ENCODE measurements at regions not wholly inside any gene's neighbourhood (a gene's known extent, or its start where the extent isn't known, plus 50 kb on each side); places are given as distances from the start of the nearest gene placed in this dataset.

DNA sequence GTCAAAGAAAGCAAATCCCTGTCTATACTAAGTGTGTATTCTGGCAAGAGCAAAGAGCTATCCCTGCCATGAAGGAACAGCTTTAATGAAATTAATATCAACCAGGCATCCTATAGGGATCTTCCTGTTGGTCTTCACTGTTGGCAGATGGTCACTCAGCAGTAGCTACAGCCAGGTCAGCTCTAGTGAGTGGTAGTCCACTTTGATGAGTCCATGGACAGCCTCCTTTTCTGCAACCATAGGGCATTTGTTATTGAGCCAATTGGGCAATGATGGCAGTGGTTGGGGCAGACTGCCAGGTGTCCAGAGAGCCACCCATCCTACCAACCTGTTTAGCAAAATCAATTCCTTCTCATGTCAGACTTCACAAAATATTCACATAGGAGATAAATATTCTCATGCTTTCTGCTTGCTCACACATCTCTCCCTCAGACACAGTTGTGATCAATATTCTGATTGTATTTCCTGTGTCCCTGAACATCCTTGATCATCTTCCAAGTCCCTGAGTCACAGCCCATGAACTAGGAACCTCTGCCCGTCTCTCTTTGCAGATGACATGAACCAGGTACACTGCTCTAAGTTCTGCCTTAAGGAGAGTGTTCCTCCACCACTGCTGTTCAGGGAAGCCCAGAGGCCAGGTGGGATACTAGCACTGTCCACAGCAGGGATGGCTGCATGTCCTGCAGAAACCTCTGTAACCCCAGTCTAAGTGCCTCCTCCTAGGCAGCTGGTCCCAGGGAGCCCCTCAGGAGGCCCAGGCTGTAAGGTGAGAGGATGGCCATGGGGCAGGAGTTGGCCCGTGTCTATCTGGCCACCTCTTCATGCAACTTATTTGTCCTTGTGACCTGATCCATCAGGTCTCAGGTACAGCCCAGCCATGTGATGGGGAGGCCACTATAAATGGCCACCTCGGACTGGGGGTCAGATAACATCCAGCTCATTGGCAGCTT, 74.2 kb upstream of the IGLL5 start:
- DNase-seq (ENCODE audit: low read depth in 6 of 9, low spot score in 9 of 9) = no peak
- no peaks in the 10 kb centered on the region for H3K27me3 ChIP-seq (ENCODE audit: control insufficient read depth in 2 of 2, insufficient read depth in 1 of 2, low read length in 1 of 2)
- peaks cover 25 to 46% of the 10 kb centered on the region in 2 donors for H3K4me1 ChIP-seq (ENCODE audit: control insufficient read depth in 2 of 2, insufficient read depth in 2 of 2, low read length in 2 of 2)
- H3K9me3 ChIP-seq (ENCODE audit: control insufficient read depth in 2 of 2, insufficient read depth in 1 of 2, low read length in 1 of 2) = no peaks in the 10 kb centered on the region
- H3K36me3 ChIP-seq (ENCODE audit: control insufficient read depth in 2 of 2, insufficient read depth in 2 of 2, low read length in 1 of 2) = no peaks in the 10 kb centered on the region
- H3K27ac ChIP-seq (ENCODE audit: low read depth in 1 of 2, low read length in 1 of 2) = no peak overlapping the region
- 82% methylated on average over 3 of the region's 3 CpGs for WGBS
- no peak overlapping the region for H3K4me3 ChIP-seq (ENCODE audit: low read length in 2 of 2)

DNA sequence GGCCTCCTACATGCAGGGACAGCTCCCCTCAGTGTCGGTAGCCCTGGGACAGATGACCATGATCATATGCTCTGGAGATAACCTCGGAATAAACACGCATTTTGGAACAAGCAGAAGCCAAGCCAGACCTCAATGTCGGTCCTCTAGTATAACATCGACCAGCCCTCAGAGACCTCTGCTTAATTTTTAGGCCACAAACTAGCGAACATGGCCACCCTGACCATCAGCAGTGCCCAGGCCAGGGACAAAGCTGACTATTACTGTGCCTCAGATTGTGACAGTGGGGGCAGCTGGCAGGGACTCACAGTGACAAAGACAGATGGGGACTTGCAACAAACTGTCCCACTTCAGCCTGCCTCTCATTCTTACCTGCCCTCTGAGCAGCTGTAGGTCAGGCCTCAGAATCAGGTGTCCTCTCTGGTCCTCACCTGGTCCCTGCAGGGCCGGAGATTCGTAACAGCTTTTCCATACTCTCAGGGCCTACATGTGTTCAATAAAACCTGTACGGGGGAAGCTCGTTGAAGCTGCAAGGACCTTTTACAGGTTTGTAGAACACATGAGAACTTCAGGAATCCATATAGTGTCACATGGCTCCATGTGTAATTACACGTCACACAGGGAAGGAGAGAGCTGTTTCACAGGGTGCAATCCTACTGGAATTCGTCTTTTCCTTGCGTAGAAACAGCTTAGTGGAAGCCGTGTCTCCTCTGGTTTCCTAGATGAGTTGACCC, 72.8 kb upstream of the IGLL5 start:
- H3K36me3 ChIP-seq (ENCODE audit: control insufficient read depth in 2 of 2, insufficient read depth in 2 of 2, low read length in 1 of 2) = no peaks in the 10 kb centered on the region
- no peaks in the 10 kb centered on the region for H3K9me3 ChIP-seq (ENCODE audit: control insufficient read depth in 2 of 2, insufficient read depth in 1 of 2, low read length in 1 of 2)
- H3K27ac ChIP-seq (ENCODE audit: low read depth in 1 of 2, low read length in 1 of 2) = peak overlapping the region in 1 of 2 donors; percentile 88
- no peaks in the 10 kb centered on the region for H3K27me3 ChIP-seq (ENCODE audit: control insufficient read depth in 2 of 2, insufficient read depth in 1 of 2, low read length in 1 of 2)
- H3K4me1 ChIP-seq (ENCODE audit: control insufficient read depth in 2 of 2, insufficient read depth in 2 of 2, low read length in 2 of 2) = peaks cover 39 to 60% of the 10 kb centered on the region in 2 donors
- DNase-seq (ENCODE audit: low read depth in 6 of 9, low spot score in 9 of 9) = no peak
- no peak overlapping the region for H3K4me3 ChIP-seq (ENCODE audit: low read length in 2 of 2)
- 97% methylated on average over 14 of the region's 14 CpGs for WGBS

DNA sequence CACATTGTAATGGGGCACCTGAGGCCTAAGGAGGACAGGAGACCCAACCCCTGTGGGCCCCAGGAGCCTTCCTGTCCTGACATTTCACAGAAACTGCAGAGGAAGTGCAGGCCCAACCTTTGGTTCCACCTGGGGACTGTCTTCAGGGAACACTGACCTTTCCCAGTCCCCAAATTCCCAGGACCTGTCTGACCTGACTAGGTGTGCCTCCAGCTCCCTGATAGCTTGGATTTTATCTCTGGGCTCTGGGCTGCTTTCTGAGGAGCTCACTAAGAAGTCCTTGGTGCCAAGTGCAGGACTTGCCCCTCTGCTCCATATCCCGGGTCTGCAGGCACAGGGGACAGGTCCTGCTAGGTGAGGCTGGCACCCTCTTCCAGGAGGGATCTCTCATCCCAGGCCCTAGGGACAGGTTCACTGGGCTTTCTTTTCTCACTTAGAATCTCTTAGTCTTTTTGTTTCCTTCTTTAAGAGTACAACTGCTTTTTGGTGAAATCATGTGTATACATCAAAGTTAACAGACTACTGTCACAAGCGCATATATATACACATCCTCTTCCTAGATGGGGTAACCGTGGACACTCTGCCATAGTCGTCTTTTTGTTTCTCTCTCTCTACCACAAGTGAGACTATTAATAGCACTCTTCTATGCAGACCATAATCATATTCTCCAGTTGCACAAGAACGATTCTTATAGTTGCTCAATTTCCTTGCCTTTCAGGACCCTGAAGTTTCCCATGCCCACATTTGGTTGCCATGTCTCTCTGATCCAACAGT, 72.0 kb upstream of the IGLL5 start:
- 25% methylated on average over 5 of the region's 5 CpGs for WGBS
- no peaks in the 10 kb centered on the region for H3K9me3 ChIP-seq (ENCODE audit: control insufficient read depth in 2 of 2, insufficient read depth in 1 of 2, low read length in 1 of 2)
- H3K27ac ChIP-seq (ENCODE audit: low read depth in 1 of 2, low read length in 1 of 2) = peak overlapping the region; percentile 68 to 88
- H3K4me3 ChIP-seq (ENCODE audit: low read length in 2 of 2) = no peak overlapping the region
- H3K27me3 ChIP-seq (ENCODE audit: control insufficient read depth in 2 of 2, insufficient read depth in 1 of 2, low read length in 1 of 2) = no peaks in the 10 kb centered on the region
- DNase-seq (ENCODE audit: low read depth in 6 of 9, low spot score in 9 of 9) = peak in 1 of 9 donors; percentile 66
- H3K4me1 ChIP-seq (ENCODE audit: control insufficient read depth in 2 of 2, insufficient read depth in 2 of 2, low read length in 2 of 2) = peaks cover 42 to 64% of the 10 kb centered on the region in 2 donors
- no peaks in the 10 kb centered on the region for H3K36me3 ChIP-seq (ENCODE audit: control insufficient read depth in 2 of 2, insufficient read depth in 2 of 2, low read length in 1 of 2)

DNA sequence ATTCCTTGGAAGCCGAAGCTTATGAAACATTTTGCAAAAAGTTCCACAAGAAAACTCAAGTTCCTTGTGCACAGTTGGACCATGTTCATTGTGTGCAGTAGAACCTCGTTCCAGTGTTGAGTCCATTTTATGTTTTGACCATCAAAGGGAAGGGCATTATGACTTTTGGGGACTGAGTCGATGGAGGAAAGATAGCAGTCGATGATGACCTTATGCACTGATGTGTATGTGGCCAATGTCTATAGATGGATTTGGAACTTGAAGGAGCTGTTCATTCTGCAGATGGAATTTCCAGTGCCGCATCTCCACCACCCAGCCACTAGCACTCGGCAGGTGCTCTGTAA, 71.5 kb upstream of the IGLL5 start:
- peak overlapping the region; percentile 39 to 66 for H3K27ac ChIP-seq (ENCODE audit: low read depth in 1 of 2, low read length in 1 of 2)
- 94% methylated on average over 6 of the region's 6 CpGs for WGBS
- no peaks in the 10 kb centered on the region for H3K27me3 ChIP-seq (ENCODE audit: control insufficient read depth in 2 of 2, insufficient read depth in 1 of 2, low read length in 1 of 2)
- no peak overlapping the region for H3K4me3 ChIP-seq (ENCODE audit: low read length in 2 of 2)
- H3K9me3 ChIP-seq (ENCODE audit: control insufficient read depth in 2 of 2, insufficient read depth in 1 of 2, low read length in 1 of 2) = no peaks in the 10 kb centered on the region
- DNase-seq (ENCODE audit: low read depth in 6 of 9, low spot score in 9 of 9) = no peak
- H3K36me3 ChIP-seq (ENCODE audit: control insufficient read depth in 2 of 2, insufficient read depth in 2 of 2, low read length in 1 of 2) = no peaks in the 10 kb centered on the region
- H3K4me1 ChIP-seq (ENCODE audit: control insufficient read depth in 2 of 2, insufficient read depth in 2 of 2, low read length in 2 of 2) = peaks cover 44 to 68% of the 10 kb centered on the region in 2 donors

DNA sequence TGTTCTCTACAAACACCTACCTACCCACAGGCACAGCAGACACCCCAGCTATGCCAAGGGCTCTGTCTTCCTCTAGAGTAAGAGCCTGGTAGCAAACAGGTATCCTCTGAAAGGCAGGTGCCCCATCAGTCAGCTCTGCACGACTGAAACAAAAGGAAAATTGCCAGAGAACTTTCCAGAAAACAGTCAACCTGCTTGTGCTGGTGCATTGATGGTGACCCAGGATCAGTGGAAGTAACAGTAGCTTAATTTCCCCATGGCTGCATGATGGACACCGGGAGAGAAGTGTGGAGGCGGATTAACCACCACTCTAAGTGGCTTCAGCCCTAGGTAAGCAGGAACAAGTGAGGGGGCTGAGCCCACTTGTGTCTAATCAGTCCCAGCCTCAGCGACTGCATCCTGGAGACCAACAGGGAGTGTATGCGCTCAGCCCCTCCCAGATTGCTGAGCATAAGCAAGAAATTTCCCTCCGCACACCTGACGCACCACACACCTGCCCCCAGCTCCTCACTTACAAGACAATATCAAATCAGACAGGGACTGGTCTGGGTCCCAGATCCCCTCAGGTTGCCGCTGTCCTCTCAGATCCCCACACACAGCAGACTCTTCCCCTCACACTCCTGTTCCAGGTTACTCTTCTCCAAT, 70.7 kb upstream of the IGLL5 start:
- WGBS = 94% methylated on average over 8 of the region's 8 CpGs
- no peaks in the 10 kb centered on the region for H3K27me3 ChIP-seq (ENCODE audit: control insufficient read depth in 2 of 2, insufficient read depth in 1 of 2, low read length in 1 of 2)
- no peak overlapping the region for H3K4me3 ChIP-seq (ENCODE audit: low read length in 2 of 2)
- H3K36me3 ChIP-seq (ENCODE audit: control insufficient read depth in 2 of 2, insufficient read depth in 2 of 2, low read length in 1 of 2) = no peaks in the 10 kb centered on the region
- DNase-seq (ENCODE audit: low read depth in 6 of 9, low spot score in 9 of 9) = no peak
- peaks cover 51 to 75% of the 10 kb centered on the region in 2 donors for H3K4me1 ChIP-seq (ENCODE audit: control insufficient read depth in 2 of 2, insufficient read depth in 2 of 2, low read length in 2 of 2)
- peak overlapping the region in 1 of 2 donors; percentile 22 for H3K27ac ChIP-seq (ENCODE audit: low read depth in 1 of 2, low read length in 1 of 2)
- no peaks in the 10 kb centered on the region for H3K9me3 ChIP-seq (ENCODE audit: control insufficient read depth in 2 of 2, insufficient read depth in 1 of 2, low read length in 1 of 2)

DNA sequence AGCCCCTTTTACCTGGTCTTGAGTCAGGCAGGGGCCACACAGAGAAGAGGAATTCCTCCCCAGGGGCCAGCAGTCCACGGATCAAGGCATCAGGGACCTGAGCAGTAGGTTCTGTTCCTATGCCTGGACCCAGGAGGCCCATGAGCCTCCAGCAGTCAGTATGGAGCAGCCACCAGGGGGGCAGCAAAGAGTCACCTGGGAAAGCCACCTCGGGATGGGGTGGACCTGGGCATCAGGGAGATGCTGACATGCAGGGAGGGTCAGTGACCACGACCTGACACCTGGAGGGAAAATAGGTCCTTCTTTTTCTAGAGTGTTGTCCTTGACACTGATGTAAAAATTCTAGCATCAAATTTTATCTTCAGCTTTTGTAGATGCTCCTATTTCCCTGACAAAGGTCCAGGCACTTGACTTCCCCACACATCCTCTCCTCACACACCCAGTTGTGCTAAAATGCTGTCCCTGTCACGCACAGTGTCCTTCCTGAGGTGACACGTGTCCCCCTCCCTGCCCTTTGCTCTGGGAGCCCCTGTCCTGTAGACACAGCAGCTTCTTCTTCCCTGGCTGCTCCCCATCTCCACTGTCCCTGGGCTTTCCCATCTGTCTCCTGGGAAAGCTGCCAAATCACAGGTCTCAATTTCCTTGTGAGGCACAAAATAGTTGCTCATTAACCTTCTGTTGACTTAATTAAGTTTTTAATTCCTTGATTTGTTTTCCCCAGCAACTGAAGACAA, 70.0 kb upstream of the IGLL5 start:
- Histone ChIP-seq H3K4me1 (ENCODE audit: control insufficient read depth in 2 of 2, insufficient read depth in 2 of 2, low read length in 2 of 2) (peaks cover 58 to 78% of the 10 kb centered on the region in 2 donors), H3K27me3 (ENCODE audit: control insufficient read depth in 2 of 2, insufficient read depth in 1 of 2, low read length in 1 of 2) (no peaks in the 10 kb centered on the region), H3K9me3 (ENCODE audit: control insufficient read depth in 2 of 2, insufficient read depth in 1 of 2, low read length in 1 of 2) (no peaks in the 10 kb centered on the region), H3K36me3 (ENCODE audit: control insufficient read depth in 2 of 2, insufficient read depth in 2 of 2, low read length in 1 of 2) (no peaks in the 10 kb centered on the region), H3K27ac (ENCODE audit: low read depth in 1 of 2, low read length in 1 of 2) (no peak overlapping the region), H3K4me3 (ENCODE audit: low read length in 2 of 2) (no peak overlapping the region)
- 70% methylated on average over 5 of the region's 5 CpGs for WGBS
- DNase-seq (ENCODE audit: low read depth in 6 of 9, low spot score in 9 of 9) = no peak

DNA sequence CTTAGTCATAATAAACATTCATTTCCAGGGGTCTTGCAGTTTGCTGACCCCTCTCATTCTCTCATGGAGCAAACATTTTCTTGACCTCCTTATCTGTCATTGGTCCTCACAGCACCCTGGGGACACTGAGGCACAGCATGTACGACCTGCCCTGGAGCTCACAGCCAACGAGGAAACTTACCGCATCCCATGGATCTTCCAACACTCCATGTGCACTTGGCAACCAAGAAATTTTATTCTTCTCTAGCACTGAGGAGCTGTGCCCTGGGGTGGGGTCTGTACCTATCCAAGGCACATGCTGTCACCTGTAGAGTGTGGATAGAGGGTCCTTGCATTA, 69.4 kb upstream of the IGLL5 start:
- Histone ChIP-seq H3K36me3 (ENCODE audit: control insufficient read depth in 2 of 2, insufficient read depth in 2 of 2, low read length in 1 of 2) (no peaks in the 10 kb centered on the region), H3K27ac (ENCODE audit: low read depth in 1 of 2, low read length in 1 of 2) (no peak overlapping the region), H3K27me3 (ENCODE audit: control insufficient read depth in 2 of 2, insufficient read depth in 1 of 2, low read length in 1 of 2) (no peaks in the 10 kb centered on the region), H3K4me3 (ENCODE audit: low read length in 2 of 2) (no peak overlapping the region), H3K4me1 (ENCODE audit: control insufficient read depth in 2 of 2, insufficient read depth in 2 of 2, low read length in 2 of 2) (peaks cover 63 to 84% of the 10 kb centered on the region in 2 donors), H3K9me3 (ENCODE audit: control insufficient read depth in 2 of 2, insufficient read depth in 1 of 2, low read length in 1 of 2) (no peaks in the 10 kb centered on the region)
- DNase-seq (ENCODE audit: low read depth in 6 of 9, low spot score in 9 of 9) = no peak
- WGBS = 96% methylated on average over 3 of the region's 3 CpGs

Data from thymus (tissue), 11 donors.